HEK293T (cell line): ENCODE measurements at regions not wholly inside any gene's neighbourhood (a gene's known extent, or its start where the extent isn't known, plus 50 kb on each side); places are given as distances from the start of the nearest gene placed in this dataset.

Source experiments
- BHLHE40 ChIP-seq: fragments of 450-650 bp; IDR thresholded peaks from 2 replicates; pipeline ENCODE4 v1.6.1; 2016; ENCODE audit warnings: mild to moderate bottlenecking, moderate library complexity, borderline replicate concordance
- CTBP1 ChIP-seq: fragments of 450-650 bp; IDR thresholded peaks from 2 replicates; pipeline ENCODE4 v1.6.1; 2016; ENCODE audit warnings: borderline replicate concordance
- ELF4 ChIP-seq: fragments of 450-650 bp; IDR thresholded peaks from 2 replicates; pipeline ENCODE4 v1.6.1; 2017; ENCODE audit warnings: antibody characterized with exemption
- FOXK2 ChIP-seq: fragments of 450-650 bp; IDR thresholded peaks from 2 replicates; pipeline ENCODE4 v1.6.1; 2016; ENCODE audit warnings: mild to moderate bottlenecking
- LEF1 ChIP-seq: fragments of 450-650 bp; IDR thresholded peaks from 2 replicates; pipeline ENCODE4 v1.6.1; 2017; ENCODE audit warnings: mild to moderate bottlenecking, borderline replicate concordance
- NFRKB ChIP-seq: fragments of 450-650 bp; IDR thresholded peaks from 2 replicates; pipeline ENCODE4 v1.6.1; 2016; ENCODE audit warnings: mild to moderate bottlenecking, moderate library complexity
- PKNOX1 ChIP-seq: fragments of 450-650 bp; IDR thresholded peaks from 2 replicates; pipeline ENCODE4 v1.6.1; 2016
- SP1 ChIP-seq: fragments of 450-650 bp; IDR thresholded peaks from 2 replicates; pipeline ENCODE4 v1.6.1; 2017

GRCh38 chr4:127293496-127293895 is 339.3 kb upstream of the INTU start:
- TF ChIP-seq ELF4 (no peak), SP1 (no peak), PKNOX1 (no peak), FOXK2 (no peak), LEF1 (no peak), CTBP1 (no peak), BHLHE40 (no peak), NFRKB (no peak)
